Loucy (cell line): ENCODE measurements at regions not wholly inside any gene's neighbourhood (a gene's known extent, or its start where the extent isn't known, plus 50 kb on each side); places are given as distances from the start of the nearest gene placed in this dataset.
A peak's percentile ranks its signal among the peaks of the same experiment; 100 is the strongest.

ENCODE experiments used
- H2AFZ ChIP-seq: fragments of 200-600 bp; sonication (generic); 2 replicates; pipeline ENCODE4 v1.6.0; 2016; ENCODE audit warnings: antibody characterized with exemption, mild to moderate bottlenecking, low read length, moderate library complexity
- H3F3A ChIP-seq: fragments of 200-600 bp; 2 replicates; pipeline ENCODE4 v1.6.0; 2016; ENCODE audit warnings: antibody characterized with exemption, low read depth, mild to moderate bottlenecking
- H3K27me3 ChIP-seq: fragments of 200-600 bp; sonication (generic); 2 replicates; pipeline ENCODE4 v1.6.1; 2014; ENCODE audit warnings: low read length, mild to moderate bottlenecking; ENCODE audit not compliant: insufficient read depth, poor library complexity, severe bottlenecking
- H3K36me3 ChIP-seq: fragments of 200-600 bp; sonication (generic); 2 replicates; pipeline ENCODE4 v1.6.1; 2016; ENCODE audit warnings: low read length; ENCODE audit not compliant: insufficient read depth
- H3K4me1 ChIP-seq: fragments of 200-600 bp; sonication (generic); 2 replicates; pipeline ENCODE4 v1.5.1; 2014; ENCODE audit warnings: low read length, mild to moderate bottlenecking; ENCODE audit not compliant: insufficient read depth, poor library complexity, severe bottlenecking
- H3K4me2 ChIP-seq: fragments of 200-600 bp; sonication (generic); 2 replicates; pipeline ENCODE4 v1.6.0; 2014; ENCODE audit warnings: antibody characterized with exemption, low read length, low read depth, mild to moderate bottlenecking; ENCODE audit not compliant: poor library complexity, severe bottlenecking
- H3K4me3 ChIP-seq: fragments of 200-600 bp; sonication (generic); 2 replicates; pipeline ENCODE4 v1.5.1; 2014; ENCODE audit warnings: low read length, mild to moderate bottlenecking, mixed read lengths; ENCODE audit not compliant: poor library complexity, severe bottlenecking
- H3K79me2 ChIP-seq: fragments of 200-600 bp; sonication (generic); 2 replicates; pipeline ENCODE4 v1.6.1; 2014; ENCODE audit warnings: low read length; ENCODE audit not compliant: insufficient read depth
- H3K9ac ChIP-seq: fragments of 200-600 bp; sonication (generic); 2 replicates; pipeline ENCODE4 v1.6.0; 2014; ENCODE audit warnings: mild to moderate bottlenecking, low read depth, low read length, moderate library complexity; ENCODE audit not compliant: poor library complexity, severe bottlenecking
- H3K9me2 ChIP-seq: fragments of 200-600 bp; sonication (generic); replicated peaks from 2 replicates; pipeline ENCODE4 v1.6.1; 2016; ENCODE audit warnings: low read depth, low read length, mixed read lengths
- H3K9me3 ChIP-seq: fragments of 200-600 bp; sonication (generic); 2 replicates; pipeline ENCODE4 v1.6.1; 2014; ENCODE audit warnings: mild to moderate bottlenecking, antibody characterized with exemption, low read length, low read depth; ENCODE audit not compliant: insufficient read depth
- H4K20me1 ChIP-seq: fragments of 200-600 bp; sonication (generic); 2 replicates; pipeline ENCODE4 v1.6.0; 2014; ENCODE audit warnings: antibody characterized with exemption, low read length, mild to moderate bottlenecking; ENCODE audit not compliant: insufficient read depth, poor library complexity, severe bottlenecking
- CTCF ChIP-seq: fragments of 200-600 bp; sonication (generic); conservative IDR thresholded peaks from 2 replicates; pipeline ENCODE4 v1.5.1; 2014; ENCODE audit warnings: mild to moderate bottlenecking, antibody characterized with exemption, low read length
- EZH2phosphoT487 ChIP-seq: fragments of 200-600 bp; IDR thresholded peaks from 2 replicates; pipeline ENCODE4 v1.6.1; 2018; ENCODE audit warnings: antibody characterized with exemption, mild to moderate bottlenecking, moderate library complexity, borderline replicate concordance

- H3K9me3 ChIP-seq = no peaks in the 10 kb centered on the region
- H3K4me3 ChIP-seq = no peak overlapping the region
- H4K20me1 ChIP-seq = no peaks in the 10 kb centered on the region
- no peaks in the 10 kb centered on the region for H3K36me3 ChIP-seq
- H3K4me1 ChIP-seq = no peaks in the 10 kb centered on the region
- no peaks in the 10 kb centered on the region for H3K27me3 ChIP-seq
- no peaks in the 10 kb centered on the region for H3K9me2 ChIP-seq
- H3K9ac ChIP-seq = no peak overlapping the region
- H2AFZ ChIP-seq = no peak overlapping the region
- H3K79me2 ChIP-seq = no peaks in the 10 kb centered on the region
- H3K4me2 ChIP-seq = no peak overlapping the region
- no peaks in the 10 kb centered on the region for H3F3A ChIP-seq
- TF ChIP-seq EZH2phosphoT487 (no peak), CTCF (no peak)
Measured at GRCh38 chr2:18395555-18395954, 164.9 kb downstream of the RDH14 start.

- Histone ChIP-seq H3K9me2 (no peaks in the 10 kb centered on the region), H3K9ac (no peak overlapping the region), H3K4me3 (no peak overlapping the region), H3K36me3 (no peaks in the 10 kb centered on the region), H3F3A (no peaks in the 10 kb centered on the region), H3K9me3 (no peaks in the 10 kb centered on the region), H3K79me2 (no peaks in the 10 kb centered on the region), H4K20me1 (no peaks in the 10 kb centered on the region), H3K4me1 (no peaks in the 10 kb centered on the region), H3K27me3 (no peaks in the 10 kb centered on the region), H3K4me2 (no peak overlapping the region), H2AFZ (no peak overlapping the region)
- TF ChIP-seq CTCF = peak; percentile 91
- TF ChIP-seq EZH2phosphoT487 = no peak
Measured at GRCh38 chr2:18387441-18388206, 172.8 kb downstream of the RDH14 start.

- Histone ChIP-seq H3K9me3 (no peaks in the 10 kb centered on the region), H3F3A (no peaks in the 10 kb centered on the region), H3K9ac (no peak overlapping the region), H3K4me1 (no peaks in the 10 kb centered on the region), H3K79me2 (no peaks in the 10 kb centered on the region), H2AFZ (no peak overlapping the region), H3K4me2 (no peak overlapping the region), H4K20me1 (no peaks in the 10 kb centered on the region), H3K9me2 (no peaks in the 10 kb centered on the region), H3K27me3 (no peaks in the 10 kb centered on the region), H3K4me3 (no peak overlapping the region), H3K36me3 (no peaks in the 10 kb centered on the region)
- TF ChIP-seq CTCF = no peak
- TF ChIP-seq EZH2phosphoT487 = no peak
Measured at GRCh38 chr2:18384242-18384641, 176.2 kb downstream of the RDH14 start.
